Pancreas (tissue), 10 donors: ENCODE measurements at regions not wholly inside any gene's neighbourhood (a gene's known extent, or its start where the extent isn't known, plus 50 kb on each side); places are given as distances from the start of the nearest gene placed in this dataset.

ENCODE experiments used
- ATAC-seq, 4 donors: fragments of 200-7000 bp; cut with Tn5 transposase; one replicate each; pipeline versions ENCODE4 v1.8.0 to v1.9.1; 2020; ENCODE audit warnings: mild to moderate bottlenecking in 4 of 4, moderate library complexity in 4 of 4
- DNase-seq, 6 donors: peaks; one replicate each; pipeline ENCODE4 v3.0.0-alpha.2; 2020
- FAIRE-seq: peaks from 2 replicates; lab custom pipeline; 2012; peaks lifted over from hg19 to GRCh38; lab: Jason Lieb, UNC
- H3K27ac ChIP-seq, 4 donors: fragments of 200-600 bp; sonication (generic); 1 replicate in 3 of 4; 2 replicates in 1 of 4; pipeline versions ENCODE4 v1.5.0 to v1.8.0; 2020
- H3K27me3 ChIP-seq, 4 donors: fragments of 200-600 bp; one replicate each; pipeline ENCODE4 v1.8.0; 2021
- H3K36me3 ChIP-seq, 3 donors: fragments of 200-600 bp; sonication (generic) in 1 of 3; one replicate each; pipeline versions ENCODE4 v1.5.0 to v1.8.0; 2020 to 2021
- H3K4me1 ChIP-seq, 3 donors: fragments of 200-600 bp; one replicate each; pipeline ENCODE4 v1.8.0; 2021
- H3K4me3 ChIP-seq, 4 donors: fragments of 200-600 bp; sonication (generic) in 2 of 4; one replicate each; pipeline versions ENCODE4 v1.5.0 to v1.8.0; 2020 to 2021
- H3K9me3 ChIP-seq, 4 donors: fragments of 200-600 bp; one replicate each; pipeline ENCODE4 v1.8.0; 2021
- WGBS, 2 donors: extraction: QIAGEN DNeasy Blood & Tissue Kit; methylation state at CpG; one replicate each; pipeline ENCODE4 v1.1.7; 2013; 5-methylcytosine and 5-hydroxymethylcytosine counted together
- intact Hi-C, 3 donors: fragments of 100-400 bp; cut with DNase I; formaldehyde crosslinking; loops; one replicate each; pipeline versions ENCODE4 v1.11.1 to v1.14.2; 2022
- TF ChIP-seq, protein P1 (sequence below), 4 donors: fragments of 200-600 bp; sonication (generic) in 3 of 4; IDR thresholded peaks; one replicate each; pipeline versions ENCODE4 v1.5.0 to v1.8.0; 2021; ENCODE audit warnings: antibody characterized with exemption in 4 of 4
- donor health status: healthy with polysubstance abuse.
- donor health status: DM: no; HTN: no; CAD: no; lungs with moderate emphysema.
- donor health status: DM: no; HTN: no; CAD: no.
- donor health status: control.
- donor health status: control.
- donor health status: Bipolar disorder and iron deficiency.
- donor health status: DM: yes; HTN: yes; CAD: no.
- donor health status: DM: no; HTN: no; CAD: no.
- donor health status: DM: no; HTN: no; CAD: no.
- donor health status: DM: yes; HTN: yes; CAD: no.

DNA sequence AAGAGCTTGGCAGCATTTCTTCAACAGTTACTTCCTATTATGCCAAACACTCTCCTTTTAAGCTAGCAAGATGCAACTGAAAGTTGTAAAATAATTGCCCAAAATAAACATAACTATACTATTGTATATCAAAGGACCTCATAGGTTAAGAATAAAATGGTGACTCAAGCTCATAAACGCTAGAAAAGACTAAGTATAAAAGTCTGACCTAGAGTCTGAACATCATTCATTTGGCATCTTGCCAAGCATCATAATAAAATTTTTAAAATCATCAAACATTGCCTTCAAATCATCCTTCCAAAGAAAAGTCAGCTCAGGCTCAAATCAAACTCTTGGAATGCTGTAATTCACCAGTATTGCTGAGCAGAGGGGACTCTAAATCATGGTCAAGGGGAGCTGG lies 281.2 kb downstream of the QDPR start:
- no peak for FAIRE-seq
- 52 to 55% methylated on average over 1 of the region's 1 CpG for WGBS, 2 donors
- intact Hi-C loops: no loop called here
- no peak for DNase-seq
- Histone ChIP-seq H3K27ac (no peak overlapping the region), H3K27me3 (no peaks in the 10 kb centered on the region), H3K4me1 (no peaks in the 10 kb centered on the region), H3K9me3 (no peaks in the 10 kb centered on the region), H3K36me3 (no peaks in the 10 kb centered on the region), H3K4me3 (no peak overlapping the region)
- TF ChIP-seq, protein P1, sequence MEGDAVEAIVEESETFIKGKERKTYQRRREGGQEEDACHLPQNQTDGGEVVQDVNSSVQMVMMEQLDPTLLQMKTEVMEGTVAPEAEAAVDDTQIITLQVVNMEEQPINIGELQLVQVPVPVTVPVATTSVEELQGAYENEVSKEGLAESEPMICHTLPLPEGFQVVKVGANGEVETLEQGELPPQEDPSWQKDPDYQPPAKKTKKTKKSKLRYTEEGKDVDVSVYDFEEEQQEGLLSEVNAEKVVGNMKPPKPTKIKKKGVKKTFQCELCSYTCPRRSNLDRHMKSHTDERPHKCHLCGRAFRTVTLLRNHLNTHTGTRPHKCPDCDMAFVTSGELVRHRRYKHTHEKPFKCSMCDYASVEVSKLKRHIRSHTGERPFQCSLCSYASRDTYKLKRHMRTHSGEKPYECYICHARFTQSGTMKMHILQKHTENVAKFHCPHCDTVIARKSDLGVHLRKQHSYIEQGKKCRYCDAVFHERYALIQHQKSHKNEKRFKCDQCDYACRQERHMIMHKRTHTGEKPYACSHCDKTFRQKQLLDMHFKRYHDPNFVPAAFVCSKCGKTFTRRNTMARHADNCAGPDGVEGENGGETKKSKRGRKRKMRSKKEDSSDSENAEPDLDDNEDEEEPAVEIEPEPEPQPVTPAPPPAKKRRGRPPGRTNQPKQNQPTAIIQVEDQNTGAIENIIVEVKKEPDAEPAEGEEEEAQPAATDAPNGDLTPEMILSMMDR (IDR thresholded peaks at IDR 0.05): no peak
- ATAC-seq: no peak

DNA sequence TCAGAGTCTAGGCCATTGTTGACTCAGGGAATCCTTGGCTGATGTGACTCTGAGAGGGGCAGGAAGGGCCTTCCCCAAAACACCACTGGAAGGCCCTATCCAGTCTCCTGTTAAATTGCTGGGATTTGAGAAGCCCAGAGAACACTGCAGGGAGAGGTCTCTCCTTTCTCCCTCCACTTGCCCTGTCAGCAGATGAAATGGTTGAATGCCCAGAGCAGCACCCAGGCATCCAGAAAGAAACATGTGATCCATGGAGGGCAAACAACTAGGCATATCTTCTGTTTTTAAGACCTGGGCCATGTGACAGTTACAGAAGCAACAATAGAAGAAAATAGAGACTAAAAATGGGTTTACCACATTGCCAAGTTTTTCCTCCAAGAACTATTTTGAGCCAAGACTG lies 291.1 kb downstream of the QDPR start:
- ATAC-seq: no peak
- no peaks in the 10 kb centered on the region for H3K4me1 ChIP-seq
- intact Hi-C loops: no loop called here

DNA sequence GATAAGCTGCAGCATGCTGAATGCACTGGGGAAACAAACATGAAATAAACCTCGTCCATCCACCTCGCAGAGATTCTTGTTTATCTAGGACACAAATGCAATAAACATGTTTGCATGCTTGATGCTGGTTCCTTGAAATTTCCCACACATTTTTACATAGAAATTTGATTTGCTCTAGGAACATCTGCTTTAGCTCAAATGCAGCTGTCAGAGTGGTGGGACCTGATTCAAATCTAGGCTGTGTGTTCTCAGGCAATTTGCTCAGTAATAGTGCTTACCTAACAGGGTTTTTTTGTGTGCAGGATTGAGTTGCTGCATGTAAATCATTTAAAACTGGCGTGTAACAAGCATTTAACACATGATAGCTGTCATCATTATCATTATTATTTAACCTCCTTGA lies 293.1 kb downstream of the QDPR start:
- H3K4me1 ChIP-seq: no peaks in the 10 kb centered on the region
- intact Hi-C loops: no loop called here
- no peak overlapping the region for H3K27ac ChIP-seq
- H3K4me3 ChIP-seq: no peak overlapping the region
- WGBS, 2 donors: 50 to 54% methylated on average over 3 of the region's 3 CpGs
- H3K27me3 ChIP-seq: no peaks in the 10 kb centered on the region
- TF ChIP-seq, protein P1 (IDR thresholded peaks at IDR 0.05): no peak
- FAIRE-seq (no peak), ATAC-seq (no peak), DNase-seq (no peak)
- H3K9me3 ChIP-seq: no peaks in the 10 kb centered on the region
- no peaks in the 10 kb centered on the region for H3K36me3 ChIP-seq

More for the DNA sequence above, 291.1 kb downstream of the QDPR start:
- H3K9me3 ChIP-seq: no peaks in the 10 kb centered on the region
- DNase-seq: no peak
- no peak overlapping the region for H3K4me3 ChIP-seq
- TF ChIP-seq, protein P1 (IDR thresholded peaks at IDR 0.05): no peak
- H3K36me3 ChIP-seq: no peaks in the 10 kb centered on the region
- H3K27me3 ChIP-seq: no peaks in the 10 kb centered on the region
- no peak overlapping the region for H3K27ac ChIP-seq
- FAIRE-seq: no peak

- ATAC-seq: peak in 1 of 4 donors; percentile 43
- no peak overlapping the region for H3K27ac ChIP-seq
- no peak overlapping the region for H3K4me3 ChIP-seq
- TF ChIP-seq, protein P1 (IDR thresholded peaks at IDR 0.05): no peak
- H3K4me1 ChIP-seq: no peaks in the 10 kb centered on the region
- intact Hi-C loops: no loop called here
- no peaks in the 10 kb centered on the region for H3K9me3 ChIP-seq
- DNase-seq: no peak
- no peak for FAIRE-seq
- no peaks in the 10 kb centered on the region for H3K27me3 ChIP-seq
- H3K36me3 ChIP-seq: no peaks in the 10 kb centered on the region
- 39 to 44% methylated on average over 7 of the region's 7 CpGs for WGBS, 2 donors
These were observed 304.8 kb downstream of the QDPR start for GRCh38 chr4:17206829-17207801.

GRCh38 chr4:17204908-17205307 lies 306.5 kb upstream of the LDB2 start:
- no peak for ATAC-seq
- no peaks in the 10 kb centered on the region for H3K9me3 ChIP-seq
- H3K36me3 ChIP-seq: no peaks in the 10 kb centered on the region
- no peak overlapping the region for H3K4me3 ChIP-seq
- no peak for FAIRE-seq
- H3K27me3 ChIP-seq: no peaks in the 10 kb centered on the region
- no peak for DNase-seq
- TF ChIP-seq, protein P1 (IDR thresholded peaks at IDR 0.05): no peak
- no peaks in the 10 kb centered on the region for H3K4me1 ChIP-seq
- intact Hi-C loops: no loop called here
- WGBS, 2 donors: 0 to 1% methylated on average over 2 of the region's 2 CpGs
- H3K27ac ChIP-seq: no peak overlapping the region
